GM12875 (cell line): ENCODE measurements at regions not wholly inside any gene's neighbourhood (a gene's known extent, or its start where the extent isn't known, plus 50 kb on each side); places are given as distances from the start of the nearest gene placed in this dataset.

Source experiments
- H3K4me3 ChIP-seq: one replicate; pipeline ENCODE4 v1.5.1; 2011; ENCODE audit warnings: low read depth, low read length, control low read depth
- CTCF ChIP-seq: IDR thresholded peaks from 2 replicates; pipeline ENCODE4 v1.5.1; 2011; ENCODE audit warnings: low read depth, mild to moderate bottlenecking, control low read depth, inconsistent platforms, low read length, moderate library complexity, borderline replicate concordance; ENCODE audit not compliant: insufficient read depth

DNA sequence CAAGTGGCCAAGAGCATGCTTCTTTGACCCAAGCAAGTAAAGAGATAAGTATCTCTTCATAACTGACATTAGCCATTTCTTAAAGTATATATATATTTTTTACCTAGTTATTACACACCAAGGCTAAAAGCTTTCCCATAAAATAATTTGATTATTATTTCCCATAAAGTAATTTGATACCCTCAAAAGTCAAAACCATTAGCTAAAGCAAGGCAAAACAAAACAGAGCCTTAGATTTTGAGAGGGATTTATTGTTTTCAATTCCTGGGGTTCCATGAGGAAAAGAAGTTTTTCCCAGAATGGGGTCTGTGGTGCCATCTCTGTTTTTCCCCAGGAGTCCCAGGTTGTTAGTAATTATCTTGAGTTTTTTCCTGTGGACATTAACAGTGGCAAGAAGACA lies 125.5 kb upstream of the NUDT4 start:
- TF ChIP-seq CTCF: no peak

DNA sequence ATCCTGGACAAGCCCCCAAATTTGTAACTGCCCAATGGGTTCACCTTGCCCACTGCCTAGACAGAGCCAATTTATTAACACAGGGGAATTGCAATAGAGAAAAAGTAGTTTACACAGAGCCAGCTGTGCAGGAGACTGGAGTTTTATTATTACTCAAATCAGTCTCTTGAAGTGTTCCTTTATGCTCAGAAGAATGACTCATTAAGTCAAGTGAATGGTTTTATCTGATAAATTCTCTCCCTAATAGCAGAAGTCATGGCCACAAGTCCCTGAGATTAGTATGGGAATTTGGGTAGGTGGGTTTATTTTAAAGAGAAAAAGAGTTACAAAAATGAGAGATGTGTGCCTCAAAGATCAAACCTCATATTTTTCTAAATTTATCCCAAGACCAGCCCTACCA lies 122.8 kb upstream of the NUDT4 start:
- no peak overlapping the region for H3K4me3 ChIP-seq
- no peak for TF ChIP-seq CTCF

More for the DNA sequence above, 125.5 kb upstream of the NUDT4 start:
- no peak overlapping the region for H3K4me3 ChIP-seq

GRCh38 chr12:93256256-93256969 lies 121.3 kb upstream of the NUDT4 start:
- H3K4me3 ChIP-seq: no peak overlapping the region
- no peak for TF ChIP-seq CTCF

GRCh38 chr12:93261505-93262094 lies 116.1 kb upstream of the NUDT4 start:
- TF ChIP-seq CTCF: no peak
- no peak overlapping the region for H3K4me3 ChIP-seq

DNA sequence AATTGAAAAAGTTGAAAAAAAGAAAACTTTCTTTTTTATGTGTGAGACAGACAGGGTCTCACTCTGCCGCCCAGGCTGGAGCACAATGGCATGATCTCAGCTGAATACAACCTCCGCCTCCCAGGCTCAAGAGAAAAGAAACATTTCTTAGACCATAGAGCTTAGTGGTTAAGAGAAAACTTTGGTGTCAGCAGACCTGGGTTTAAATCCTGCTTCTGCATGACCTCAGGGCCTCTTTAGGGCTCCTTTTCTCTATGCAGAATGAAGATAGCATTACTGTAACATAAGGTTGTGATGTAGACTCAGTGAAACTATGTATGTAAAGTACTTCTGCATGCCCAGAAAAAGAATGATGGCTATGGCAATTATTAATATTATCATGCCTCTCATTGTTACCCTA lies 104.7 kb upstream of the NUDT4 start:
- TF ChIP-seq CTCF: no peak
- no peak overlapping the region for H3K4me3 ChIP-seq

DNA sequence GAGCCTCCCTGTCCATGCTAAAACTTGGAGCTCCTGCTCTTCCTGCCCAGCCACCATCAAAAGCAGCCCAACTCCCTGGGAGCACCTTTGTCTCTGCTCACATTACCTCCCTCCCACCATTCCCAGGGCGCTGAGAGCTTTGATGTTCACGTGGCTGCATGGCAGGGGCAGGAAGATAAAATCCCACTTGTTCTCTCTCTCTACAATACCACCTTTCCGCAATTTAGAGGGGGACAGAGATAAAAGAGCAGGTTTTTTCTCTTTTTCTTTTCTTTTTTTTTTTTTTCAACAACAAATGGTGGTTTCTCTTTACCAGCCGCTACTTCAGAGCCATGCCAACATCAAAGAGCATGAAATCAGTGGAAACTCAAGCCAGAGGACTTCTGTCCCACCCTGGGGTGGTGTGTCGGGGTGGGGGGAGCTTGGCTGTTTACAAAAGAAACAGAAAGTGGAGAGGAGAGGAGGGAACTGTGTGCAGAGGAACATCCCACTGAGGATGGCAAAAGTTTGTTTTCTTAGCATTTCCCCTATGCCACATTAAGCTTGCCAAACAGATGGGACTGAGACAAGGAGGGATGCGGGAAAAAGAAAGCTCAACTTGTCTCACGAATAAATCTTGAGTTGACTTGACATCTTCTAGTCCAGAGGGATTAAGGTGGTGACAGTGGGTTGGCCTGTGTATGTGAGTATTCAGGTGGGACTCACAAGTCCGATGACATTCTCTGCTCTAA lies 103.7 kb upstream of the NUDT4 start:
- no peak overlapping the region for H3K4me3 ChIP-seq
- no peak for TF ChIP-seq CTCF
